HepG2 (cell line): ENCODE measurements at regions not wholly inside any gene's neighbourhood (a gene's known extent, or its start where the extent isn't known, plus 50 kb on each side); places are given as distances from the start of the nearest gene placed in this dataset.

Experiments used
- CBFB ChIP-seq: sonication (generic); formaldehyde crosslinking; IDR thresholded peaks from 2 replicates; pipeline ENCODE4 v1.4.0; 2020; ENCODE audit warnings: missing genetic modification reagents
- EP300 ChIP-seq, 3 experiments: sonication (generic) in 1 of 3; formaldehyde crosslinking in 1 of 3; IDR thresholded peaks; 2 replicates each; pipeline versions ENCODE4 v1.5.1 to v1.6.1; 2011 to 2020; ENCODE audit warnings: low read depth in 2 of 3, low read length in 2 of 3, borderline replicate concordance in 1 of 3, improper control_type of control experiment in 1 of 3, mild to moderate bottlenecking in 1 of 3, missing genetic modification reagents in 1 of 3, moderate library complexity in 1 of 3
- HDAC6 ChIP-seq: fragments of 200-600 bp; sonication (generic); IDR thresholded peaks from 2 replicates; pipeline ENCODE4 v1.7.0; 2017; ENCODE audit warnings: mild to moderate bottlenecking, antibody characterized with exemption, low read length, low read depth
- MAX ChIP-seq: IDR thresholded peaks from 2 replicates; pipeline ENCODE4 v1.6.1; 2012; ENCODE audit warnings: inconsistent platforms
- NR2C2 ChIP-seq: sonication (generic); formaldehyde crosslinking; IDR thresholded peaks from 2 replicates; pipeline ENCODE4 v1.4.0; 2020; ENCODE audit warnings: missing genetic modification reagents, mild to moderate bottlenecking, moderate library complexity, borderline replicate concordance
- PHB2 ChIP-seq: fragments of 450-650 bp; IDR thresholded peaks from 2 replicates; pipeline ENCODE4 v1.6.1; 2018; ENCODE audit not compliant: partially characterized antibody
- POLR2A ChIP-seq, 2 experiments: IDR thresholded peaks; 2 replicates each; pipeline ENCODE4 v1.6.1; 2011; ENCODE audit warnings: low read depth in 2 of 2, low read length in 2 of 2, mild to moderate bottlenecking in 1 of 2, moderate library complexity in 1 of 2; ENCODE audit not compliant: insufficient read depth in 1 of 2
- SIN3B ChIP-seq: fragments of 150-350 bp; IDR thresholded peaks from 2 replicates; pipeline ENCODE4 v1.6.1; 2014; ENCODE audit warnings: low read length
- TF ChIP-seq, protein P1 (sequence below): sonication (generic); formaldehyde crosslinking; IDR thresholded peaks from 2 replicates; pipeline ENCODE4 v1.5.0; 2020; ENCODE audit warnings: mild to moderate bottlenecking, missing genetic modification reagents, moderate library complexity

GRCh38 chr5:5009240-5009639, 130.9 kb upstream of the ADAMTS16 start:
- TF ChIP-seq MAX: no peak
- TF ChIP-seq CBFB (CRISPR knock-in tag): no peak
- no peak for TF ChIP-seq NR2C2
- no peak for TF ChIP-seq SIN3B
- no peak for TF ChIP-seq POLR2A (IDR thresholded peaks at IDR 0.05; ENCODE audit: insufficient read depth in 1 of 2, low read depth in 2 of 2, low read length in 2 of 2)
- TF ChIP-seq PHB2: no peak
- TF ChIP-seq HDAC6: no peak
- TF ChIP-seq EP300 (IDR thresholded peaks at IDR 0.05; ENCODE audit: low read depth in 2 of 2, low read length in 2 of 2): no peak
- no peak for TF ChIP-seq EP300 (CRISPR knock-in tag; IDR thresholded peaks at IDR 0.05; ENCODE audit: borderline replicate concordance)
- TF ChIP-seq, protein P1, sequence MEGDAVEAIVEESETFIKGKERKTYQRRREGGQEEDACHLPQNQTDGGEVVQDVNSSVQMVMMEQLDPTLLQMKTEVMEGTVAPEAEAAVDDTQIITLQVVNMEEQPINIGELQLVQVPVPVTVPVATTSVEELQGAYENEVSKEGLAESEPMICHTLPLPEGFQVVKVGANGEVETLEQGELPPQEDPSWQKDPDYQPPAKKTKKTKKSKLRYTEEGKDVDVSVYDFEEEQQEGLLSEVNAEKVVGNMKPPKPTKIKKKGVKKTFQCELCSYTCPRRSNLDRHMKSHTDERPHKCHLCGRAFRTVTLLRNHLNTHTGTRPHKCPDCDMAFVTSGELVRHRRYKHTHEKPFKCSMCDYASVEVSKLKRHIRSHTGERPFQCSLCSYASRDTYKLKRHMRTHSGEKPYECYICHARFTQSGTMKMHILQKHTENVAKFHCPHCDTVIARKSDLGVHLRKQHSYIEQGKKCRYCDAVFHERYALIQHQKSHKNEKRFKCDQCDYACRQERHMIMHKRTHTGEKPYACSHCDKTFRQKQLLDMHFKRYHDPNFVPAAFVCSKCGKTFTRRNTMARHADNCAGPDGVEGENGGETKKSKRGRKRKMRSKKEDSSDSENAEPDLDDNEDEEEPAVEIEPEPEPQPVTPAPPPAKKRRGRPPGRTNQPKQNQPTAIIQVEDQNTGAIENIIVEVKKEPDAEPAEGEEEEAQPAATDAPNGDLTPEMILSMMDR (CRISPR knock-in tag): no peak
